Loucy (cell line): ENCODE measurements at regions not wholly inside any gene's neighbourhood (a gene's known extent, or its start where the extent isn't known, plus 50 kb on each side); places are given as distances from the start of the nearest gene placed in this dataset.

Experiments
- H2AFZ ChIP-seq: fragments of 200-600 bp; sonication (generic); 2 replicates; pipeline ENCODE4 v1.6.0; 2016; ENCODE audit warnings: antibody characterized with exemption, mild to moderate bottlenecking, low read length, moderate library complexity
- H3F3A ChIP-seq: fragments of 200-600 bp; 2 replicates; pipeline ENCODE4 v1.6.0; 2016; ENCODE audit warnings: antibody characterized with exemption, low read depth, mild to moderate bottlenecking
- H3K27me3 ChIP-seq: fragments of 200-600 bp; sonication (generic); 2 replicates; pipeline ENCODE4 v1.6.1; 2014; ENCODE audit warnings: low read length, mild to moderate bottlenecking; ENCODE audit not compliant: insufficient read depth, poor library complexity, severe bottlenecking
- H3K36me3 ChIP-seq: fragments of 200-600 bp; sonication (generic); 2 replicates; pipeline ENCODE4 v1.6.1; 2016; ENCODE audit warnings: low read length; ENCODE audit not compliant: insufficient read depth
- H3K4me1 ChIP-seq: fragments of 200-600 bp; sonication (generic); 2 replicates; pipeline ENCODE4 v1.5.1; 2014; ENCODE audit warnings: low read length, mild to moderate bottlenecking; ENCODE audit not compliant: insufficient read depth, poor library complexity, severe bottlenecking
- H3K4me2 ChIP-seq: fragments of 200-600 bp; sonication (generic); 2 replicates; pipeline ENCODE4 v1.6.0; 2014; ENCODE audit warnings: antibody characterized with exemption, low read length, low read depth, mild to moderate bottlenecking; ENCODE audit not compliant: poor library complexity, severe bottlenecking
- H3K4me3 ChIP-seq: fragments of 200-600 bp; sonication (generic); 2 replicates; pipeline ENCODE4 v1.5.1; 2014; ENCODE audit warnings: low read length, mild to moderate bottlenecking, mixed read lengths; ENCODE audit not compliant: poor library complexity, severe bottlenecking
- H3K79me2 ChIP-seq: fragments of 200-600 bp; sonication (generic); 2 replicates; pipeline ENCODE4 v1.6.1; 2014; ENCODE audit warnings: low read length; ENCODE audit not compliant: insufficient read depth
- H3K9ac ChIP-seq: fragments of 200-600 bp; sonication (generic); 2 replicates; pipeline ENCODE4 v1.6.0; 2014; ENCODE audit warnings: mild to moderate bottlenecking, low read depth, low read length, moderate library complexity; ENCODE audit not compliant: poor library complexity, severe bottlenecking
- H3K9me2 ChIP-seq: fragments of 200-600 bp; sonication (generic); replicated peaks from 2 replicates; pipeline ENCODE4 v1.6.1; 2016; ENCODE audit warnings: low read depth, low read length, mixed read lengths
- H3K9me3 ChIP-seq: fragments of 200-600 bp; sonication (generic); 2 replicates; pipeline ENCODE4 v1.6.1; 2014; ENCODE audit warnings: mild to moderate bottlenecking, antibody characterized with exemption, low read length, low read depth; ENCODE audit not compliant: insufficient read depth
- H4K20me1 ChIP-seq: fragments of 200-600 bp; sonication (generic); 2 replicates; pipeline ENCODE4 v1.6.0; 2014; ENCODE audit warnings: antibody characterized with exemption, low read length, mild to moderate bottlenecking; ENCODE audit not compliant: insufficient read depth, poor library complexity, severe bottlenecking
- EZH2phosphoT487 ChIP-seq: fragments of 200-600 bp; IDR thresholded peaks from 2 replicates; pipeline ENCODE4 v1.6.1; 2018; ENCODE audit warnings: antibody characterized with exemption, mild to moderate bottlenecking, moderate library complexity, borderline replicate concordance
- TF ChIP-seq, protein P1 (sequence below): fragments of 200-600 bp; sonication (generic); conservative IDR thresholded peaks from 2 replicates; pipeline ENCODE4 v1.5.1; 2014; ENCODE audit warnings: mild to moderate bottlenecking, antibody characterized with exemption, low read length

- H3K9me3 ChIP-seq, result no peaks in the 10 kb centered on the region
- no peak overlapping the region for H3K4me2 ChIP-seq
- no peak for TF ChIP-seq EZH2phosphoT487
- TF ChIP-seq, protein P1, sequence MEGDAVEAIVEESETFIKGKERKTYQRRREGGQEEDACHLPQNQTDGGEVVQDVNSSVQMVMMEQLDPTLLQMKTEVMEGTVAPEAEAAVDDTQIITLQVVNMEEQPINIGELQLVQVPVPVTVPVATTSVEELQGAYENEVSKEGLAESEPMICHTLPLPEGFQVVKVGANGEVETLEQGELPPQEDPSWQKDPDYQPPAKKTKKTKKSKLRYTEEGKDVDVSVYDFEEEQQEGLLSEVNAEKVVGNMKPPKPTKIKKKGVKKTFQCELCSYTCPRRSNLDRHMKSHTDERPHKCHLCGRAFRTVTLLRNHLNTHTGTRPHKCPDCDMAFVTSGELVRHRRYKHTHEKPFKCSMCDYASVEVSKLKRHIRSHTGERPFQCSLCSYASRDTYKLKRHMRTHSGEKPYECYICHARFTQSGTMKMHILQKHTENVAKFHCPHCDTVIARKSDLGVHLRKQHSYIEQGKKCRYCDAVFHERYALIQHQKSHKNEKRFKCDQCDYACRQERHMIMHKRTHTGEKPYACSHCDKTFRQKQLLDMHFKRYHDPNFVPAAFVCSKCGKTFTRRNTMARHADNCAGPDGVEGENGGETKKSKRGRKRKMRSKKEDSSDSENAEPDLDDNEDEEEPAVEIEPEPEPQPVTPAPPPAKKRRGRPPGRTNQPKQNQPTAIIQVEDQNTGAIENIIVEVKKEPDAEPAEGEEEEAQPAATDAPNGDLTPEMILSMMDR, result no peak
- no peak overlapping the region for H3K4me3 ChIP-seq
- H2AFZ ChIP-seq, result no peak overlapping the region
- no peaks in the 10 kb centered on the region for H3K36me3 ChIP-seq
- H3F3A ChIP-seq, result no peaks in the 10 kb centered on the region
- H3K27me3 ChIP-seq, result no peaks in the 10 kb centered on the region
- no peak overlapping the region for H3K9ac ChIP-seq
- no peaks in the 10 kb centered on the region for H3K79me2 ChIP-seq
- no peaks in the 10 kb centered on the region for H4K20me1 ChIP-seq
- no peaks in the 10 kb centered on the region for H3K9me2 ChIP-seq
- H3K4me1 ChIP-seq, result no peaks in the 10 kb centered on the region
Measured at GRCh38 chr2:104698276-104698675, 155.6 kb upstream of the POU3F3 start.

- H3K9me2 ChIP-seq, result no peaks in the 10 kb centered on the region
- H3K9me3 ChIP-seq, result no peaks in the 10 kb centered on the region
- no peaks in the 10 kb centered on the region for H3K79me2 ChIP-seq
- no peak overlapping the region for H3K4me2 ChIP-seq
- H3K27me3 ChIP-seq, result no peaks in the 10 kb centered on the region
- H3K4me3 ChIP-seq, result no peak overlapping the region
- no peak overlapping the region for H3K9ac ChIP-seq
- TF ChIP-seq EZH2phosphoT487, result no peak
- TF ChIP-seq, protein P1, result no peak
- H3K36me3 ChIP-seq, result no peaks in the 10 kb centered on the region
- H2AFZ ChIP-seq, result no peak overlapping the region
- no peaks in the 10 kb centered on the region for H3K4me1 ChIP-seq
- H4K20me1 ChIP-seq, result no peaks in the 10 kb centered on the region
- no peaks in the 10 kb centered on the region for H3F3A ChIP-seq
Measured at GRCh38 chr2:104701411-104701911, 152.5 kb upstream of the POU3F3 start.

DNA sequence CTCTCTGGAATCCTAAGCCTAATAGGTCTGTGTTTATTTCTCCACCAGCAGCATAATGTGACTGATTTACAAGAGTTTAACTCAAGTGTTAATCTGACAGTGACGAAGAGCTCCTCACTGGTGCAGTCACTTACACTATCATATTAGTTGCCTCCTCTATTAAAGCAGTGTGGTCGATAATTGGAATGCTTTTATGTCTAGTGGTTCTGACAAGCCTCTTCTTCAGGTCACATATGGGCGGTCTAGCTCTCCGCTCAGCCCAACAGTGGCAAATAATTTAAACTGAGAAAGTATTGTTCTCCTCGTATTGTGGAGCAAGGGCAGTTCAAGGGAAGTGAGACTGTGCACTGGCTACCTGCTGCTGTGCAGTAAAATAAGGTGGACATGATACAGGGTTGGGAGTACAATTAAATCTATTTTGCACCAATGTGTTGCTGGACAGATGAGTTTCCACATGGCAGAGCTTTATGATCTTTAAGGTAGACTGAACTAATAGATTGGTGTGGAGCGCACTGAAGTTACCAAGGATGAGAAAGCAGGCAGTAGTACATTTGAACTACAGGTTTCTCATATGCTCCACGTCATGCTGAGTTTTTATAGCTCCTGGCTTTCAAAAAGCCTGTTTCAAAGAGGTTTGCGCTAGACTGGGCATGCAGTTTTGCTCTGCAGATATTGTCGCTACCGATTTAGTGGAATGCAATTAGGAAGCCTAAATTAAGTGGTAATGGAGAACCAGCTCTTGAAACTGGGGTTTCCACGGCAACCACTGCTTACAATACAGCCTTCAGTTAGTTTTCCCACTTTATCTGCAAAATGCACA lies 151.7 kb upstream of the POU3F3 start:
- no peaks in the 10 kb centered on the region for H3K9me2 ChIP-seq
- H3K4me3 ChIP-seq, result no peak overlapping the region
- no peak overlapping the region for H3K4me2 ChIP-seq
- no peak overlapping the region for H2AFZ ChIP-seq
- H3K9me3 ChIP-seq, result no peaks in the 10 kb centered on the region
- H3K9ac ChIP-seq, result no peak overlapping the region
- H3K27me3 ChIP-seq, result no peaks in the 10 kb centered on the region
- no peaks in the 10 kb centered on the region for H4K20me1 ChIP-seq
- H3K4me1 ChIP-seq, result no peaks in the 10 kb centered on the region
- TF ChIP-seq EZH2phosphoT487, result no peak
- TF ChIP-seq, protein P1, result no peak
- H3F3A ChIP-seq, result no peaks in the 10 kb centered on the region
- H3K36me3 ChIP-seq, result no peaks in the 10 kb centered on the region
- H3K79me2 ChIP-seq, result no peaks in the 10 kb centered on the region
